Liver (tissue), 3 donors: ENCODE measurements at regions not wholly inside any gene's neighbourhood (a gene's known extent, or its start where the extent isn't known, plus 50 kb on each side); places are given as distances from the start of the nearest gene placed in this dataset.

Experiments used
- EGR1 ChIP-seq, 2 donors: IDR thresholded peaks; 2 replicates each; pipeline ENCODE4 v1.6.1; 2016 to 2018; ENCODE audit warnings: antibody characterized with exemption in 2 of 2, low read depth in 2 of 2
- FOXA1 ChIP-seq: IDR thresholded peaks from 2 replicates; pipeline ENCODE4 v1.6.1; 2016; ENCODE audit warnings: antibody characterized with exemption
- GABPA ChIP-seq, 2 donors: IDR thresholded peaks in 1 of 2; conservative IDR thresholded peaks in 1 of 2; 2 replicates each; pipeline ENCODE4 v1.6.1; 2016; ENCODE audit warnings: antibody characterized with exemption in 2 of 2, mild to moderate bottlenecking in 1 of 2, moderate library complexity in 1 of 2
- JUND ChIP-seq, 2 donors: IDR thresholded peaks; 2 replicates each; pipeline ENCODE4 v1.6.1; 2016; ENCODE audit warnings: antibody characterized with exemption in 2 of 2
- RAD21 ChIP-seq, 2 donors: IDR thresholded peaks; 2 replicates each; pipeline ENCODE4 v1.6.1; 2016; ENCODE audit warnings: antibody characterized with exemption in 2 of 2, mild to moderate bottlenecking in 2 of 2
- RXRA ChIP-seq, 2 donors: IDR thresholded peaks; 2 replicates each; pipeline ENCODE4 v1.6.1; 2017 to 2018; ENCODE audit warnings: antibody characterized with exemption in 2 of 2, mild to moderate bottlenecking in 1 of 2
- SP1 ChIP-seq: IDR thresholded peaks from 2 replicates; pipeline ENCODE4 v1.6.1; 2018; ENCODE audit warnings: antibody characterized with exemption, mild to moderate bottlenecking
- YY1 ChIP-seq: IDR thresholded peaks from 2 replicates; pipeline ENCODE4 v1.6.1; 2016; ENCODE audit warnings: antibody characterized with exemption, mild to moderate bottlenecking
- TF ChIP-seq, protein P1 (sequence below): fragments of 150-350 bp; IDR thresholded peaks from 2 replicates; pipeline ENCODE4 v1.5.1; 2017; ENCODE audit warnings: improper control_type of control experiment, low read depth, low read length; ENCODE audit not compliant: missing input control
- TF ChIP-seq, protein P2 (sequence below): IDR thresholded peaks from 2 replicates; pipeline ENCODE4 v1.6.1; 2016; ENCODE audit warnings: antibody characterized with exemption
- TF ChIP-seq, protein P3 (sequence below): IDR thresholded peaks from 2 replicates; pipeline ENCODE4 v1.6.1; 2016; ENCODE audit warnings: antibody characterized with exemption
- TF ChIP-seq, protein P4 (sequence below): IDR thresholded peaks from 2 replicates; pipeline ENCODE4 v1.6.1; 2016; ENCODE audit warnings: antibody characterized with exemption, mild to moderate bottlenecking
- donor health status: healthy.
- donor health status: healthy.

DNA sequence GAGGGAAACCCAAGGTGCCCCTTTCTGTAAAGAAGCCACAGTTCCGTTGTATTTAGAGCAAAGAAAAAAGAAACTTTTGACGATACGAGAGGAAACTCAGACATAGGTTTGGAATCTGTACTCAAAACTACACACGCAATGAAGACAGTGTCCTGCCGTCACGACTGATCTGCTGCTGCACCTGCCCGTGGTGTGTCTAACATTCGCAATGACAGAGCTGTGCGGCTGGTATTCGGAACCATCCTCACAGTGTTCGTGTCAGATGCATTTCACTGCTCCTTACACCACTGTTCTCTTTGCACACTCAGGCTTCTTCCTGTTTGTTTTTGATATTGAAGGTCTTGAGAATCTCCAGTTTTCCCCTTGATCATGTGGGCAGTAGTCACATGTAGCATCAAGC is 84.8 kb downstream of the RTL6 start:
- no peak for TF ChIP-seq EGR1 (IDR thresholded peaks at IDR 0.05; ENCODE audit: low read depth in 2 of 2)
- TF ChIP-seq FOXA1 = no peak
- TF ChIP-seq, protein P1, sequence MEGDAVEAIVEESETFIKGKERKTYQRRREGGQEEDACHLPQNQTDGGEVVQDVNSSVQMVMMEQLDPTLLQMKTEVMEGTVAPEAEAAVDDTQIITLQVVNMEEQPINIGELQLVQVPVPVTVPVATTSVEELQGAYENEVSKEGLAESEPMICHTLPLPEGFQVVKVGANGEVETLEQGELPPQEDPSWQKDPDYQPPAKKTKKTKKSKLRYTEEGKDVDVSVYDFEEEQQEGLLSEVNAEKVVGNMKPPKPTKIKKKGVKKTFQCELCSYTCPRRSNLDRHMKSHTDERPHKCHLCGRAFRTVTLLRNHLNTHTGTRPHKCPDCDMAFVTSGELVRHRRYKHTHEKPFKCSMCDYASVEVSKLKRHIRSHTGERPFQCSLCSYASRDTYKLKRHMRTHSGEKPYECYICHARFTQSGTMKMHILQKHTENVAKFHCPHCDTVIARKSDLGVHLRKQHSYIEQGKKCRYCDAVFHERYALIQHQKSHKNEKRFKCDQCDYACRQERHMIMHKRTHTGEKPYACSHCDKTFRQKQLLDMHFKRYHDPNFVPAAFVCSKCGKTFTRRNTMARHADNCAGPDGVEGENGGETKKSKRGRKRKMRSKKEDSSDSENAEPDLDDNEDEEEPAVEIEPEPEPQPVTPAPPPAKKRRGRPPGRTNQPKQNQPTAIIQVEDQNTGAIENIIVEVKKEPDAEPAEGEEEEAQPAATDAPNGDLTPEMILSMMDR = no peak
- no peak for TF ChIP-seq RAD21 (IDR thresholded peaks at IDR 0.05)
- no peak for TF ChIP-seq RXRA (IDR thresholded peaks at IDR 0.05)
- TF ChIP-seq YY1 = no peak
- TF ChIP-seq, protein P2, sequence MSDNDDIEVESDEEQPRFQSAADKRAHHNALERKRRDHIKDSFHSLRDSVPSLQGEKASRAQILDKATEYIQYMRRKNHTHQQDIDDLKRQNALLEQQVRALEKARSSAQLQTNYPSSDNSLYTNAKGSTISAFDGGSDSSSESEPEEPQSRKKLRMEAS = no peak
- TF ChIP-seq, protein P3, sequence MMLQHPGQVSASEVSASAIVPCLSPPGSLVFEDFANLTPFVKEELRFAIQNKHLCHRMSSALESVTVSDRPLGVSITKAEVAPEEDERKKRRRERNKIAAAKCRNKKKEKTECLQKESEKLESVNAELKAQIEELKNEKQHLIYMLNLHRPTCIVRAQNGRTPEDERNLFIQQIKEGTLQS = no peak
- TF ChIP-seq JUND (IDR thresholded peaks at IDR 0.05) = no peak
- TF ChIP-seq SP1 = no peak
- TF ChIP-seq GABPA (IDR thresholded peaks at IDR 0.05 in 1 of 2, conservative IDR thresholded peaks at IDR 0.05 in 1 of 2) = no peak
- TF ChIP-seq, protein P4, sequence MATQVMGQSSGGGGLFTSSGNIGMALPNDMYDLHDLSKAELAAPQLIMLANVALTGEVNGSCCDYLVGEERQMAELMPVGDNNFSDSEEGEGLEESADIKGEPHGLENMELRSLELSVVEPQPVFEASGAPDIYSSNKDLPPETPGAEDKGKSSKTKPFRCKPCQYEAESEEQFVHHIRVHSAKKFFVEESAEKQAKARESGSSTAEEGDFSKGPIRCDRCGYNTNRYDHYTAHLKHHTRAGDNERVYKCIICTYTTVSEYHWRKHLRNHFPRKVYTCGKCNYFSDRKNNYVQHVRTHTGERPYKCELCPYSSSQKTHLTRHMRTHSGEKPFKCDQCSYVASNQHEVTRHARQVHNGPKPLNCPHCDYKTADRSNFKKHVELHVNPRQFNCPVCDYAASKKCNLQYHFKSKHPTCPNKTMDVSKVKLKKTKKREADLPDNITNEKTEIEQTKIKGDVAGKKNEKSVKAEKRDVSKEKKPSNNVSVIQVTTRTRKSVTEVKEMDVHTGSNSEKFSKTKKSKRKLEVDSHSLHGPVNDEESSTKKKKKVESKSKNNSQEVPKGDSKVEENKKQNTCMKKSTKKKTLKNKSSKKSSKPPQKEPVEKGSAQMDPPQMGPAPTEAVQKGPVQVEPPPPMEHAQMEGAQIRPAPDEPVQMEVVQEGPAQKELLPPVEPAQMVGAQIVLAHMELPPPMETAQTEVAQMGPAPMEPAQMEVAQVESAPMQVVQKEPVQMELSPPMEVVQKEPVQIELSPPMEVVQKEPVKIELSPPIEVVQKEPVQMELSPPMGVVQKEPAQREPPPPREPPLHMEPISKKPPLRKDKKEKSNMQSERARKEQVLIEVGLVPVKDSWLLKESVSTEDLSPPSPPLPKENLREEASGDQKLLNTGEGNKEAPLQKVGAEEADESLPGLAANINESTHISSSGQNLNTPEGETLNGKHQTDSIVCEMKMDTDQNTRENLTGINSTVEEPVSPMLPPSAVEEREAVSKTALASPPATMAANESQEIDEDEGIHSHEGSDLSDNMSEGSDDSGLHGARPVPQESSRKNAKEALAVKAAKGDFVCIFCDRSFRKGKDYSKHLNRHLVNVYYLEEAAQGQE = no peak
